SW 1271 (cell line): ENCODE measurements at regions not wholly inside any gene's neighbourhood (a gene's known extent, or its start where the extent isn't known, plus 50 kb on each side); places are given as distances from the start of the nearest gene placed in this dataset.

ENCODE experiments used
- DNase-seq, 2 experiments: peaks; one replicate each; lab custom pipeline; 2025; lab: John Stamatoyannopoulos, UW

DNA sequence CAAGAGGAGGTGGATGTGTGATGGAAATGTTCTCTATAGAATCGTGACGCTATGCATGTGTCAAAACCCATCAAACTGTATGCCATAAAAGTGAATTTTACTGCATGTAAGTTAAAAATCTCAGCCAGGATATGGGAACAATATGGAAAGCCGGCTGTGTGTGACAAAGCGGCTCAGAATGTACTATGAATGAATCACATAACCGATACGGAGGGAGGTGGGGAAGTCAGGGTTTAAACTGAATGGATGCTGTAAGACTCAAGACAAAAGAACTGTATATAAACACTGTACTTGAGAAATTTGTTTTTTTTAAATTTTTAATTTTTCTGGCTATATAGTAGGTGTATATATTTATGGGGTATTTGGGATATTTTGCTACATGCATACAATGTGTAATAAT lies 111.6 kb upstream of the PDE4B start:
- no peak for DNase-seq

DNA sequence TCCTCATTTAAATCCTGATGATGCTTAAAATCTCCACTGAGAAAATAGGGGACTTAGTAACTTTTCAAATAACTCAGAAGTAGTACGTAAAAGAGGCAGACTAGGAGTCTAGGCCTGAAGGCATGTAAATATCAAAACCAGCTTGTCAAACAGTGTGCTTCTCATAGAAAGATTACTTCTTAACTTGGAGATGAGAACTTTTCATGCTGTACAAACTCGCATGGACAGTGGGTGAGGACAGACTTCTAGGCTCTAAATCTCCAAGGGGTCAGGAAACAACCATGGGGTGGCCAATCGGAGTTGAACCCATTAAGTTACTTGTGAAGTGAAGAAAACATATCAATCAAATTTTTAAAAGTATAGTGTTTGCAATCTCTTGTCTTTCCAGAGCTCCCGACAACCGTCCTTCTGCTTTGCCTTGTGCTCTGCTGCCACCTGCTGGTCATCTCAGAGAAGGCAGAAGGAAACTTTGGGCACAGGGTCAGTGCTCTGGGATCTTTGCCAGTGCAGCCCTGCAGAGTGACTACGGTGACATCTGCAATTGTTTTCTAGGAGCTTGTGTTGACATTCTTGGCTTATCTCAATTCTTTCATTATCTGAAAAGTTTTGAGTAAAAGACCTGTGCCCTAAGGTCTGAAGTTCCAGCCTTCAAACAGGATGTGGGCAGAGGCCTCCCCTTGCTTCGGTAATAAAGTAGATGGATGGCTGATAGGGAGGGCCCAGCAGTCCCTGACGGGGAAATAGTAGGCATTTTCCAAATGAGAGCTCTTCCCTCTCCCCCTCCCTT lies 105.1 kb upstream of the PDE4B start:
- DNase-seq: peak in 1 of 2 experiments; percentile 29

DNA sequence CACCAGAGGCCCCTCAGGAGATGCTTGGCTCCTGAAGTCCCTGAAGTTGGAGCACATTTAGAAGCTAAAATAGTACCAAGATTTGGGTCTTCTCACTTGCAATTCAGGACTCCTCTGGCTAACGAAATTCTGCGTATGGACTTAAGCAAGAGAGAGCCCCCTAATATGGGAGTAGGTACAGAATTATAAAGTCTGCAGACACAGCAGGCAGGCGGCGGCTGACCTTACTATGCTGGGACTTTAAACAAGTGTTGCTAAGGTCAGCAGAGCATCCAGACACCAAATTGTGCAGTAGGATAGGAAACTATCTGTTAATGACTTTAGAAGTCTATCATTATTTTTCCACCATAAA lies 104.5 kb upstream of the PDE4B start:
- DNase-seq: no peak

DNA sequence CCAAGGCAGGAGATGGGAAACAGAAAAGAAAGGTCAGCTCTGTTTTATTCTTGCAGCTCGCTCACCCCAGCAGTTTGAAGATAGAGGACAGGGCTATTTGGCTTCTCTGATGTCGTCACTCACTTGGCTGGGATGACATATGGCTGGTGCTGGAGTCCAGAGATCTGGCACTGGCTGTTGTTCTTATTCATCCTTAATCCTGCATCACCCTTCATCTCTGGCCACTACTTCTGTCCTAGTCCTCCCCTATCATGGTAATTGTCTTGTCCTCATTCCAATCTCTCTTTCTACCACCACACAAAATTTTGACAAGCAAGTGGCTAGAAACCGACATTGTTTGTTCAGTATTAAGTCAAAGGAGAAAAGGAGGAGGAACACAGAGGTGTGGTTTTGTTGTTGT lies 103.8 kb upstream of the PDE4B start:
- no peak for DNase-seq

DNA sequence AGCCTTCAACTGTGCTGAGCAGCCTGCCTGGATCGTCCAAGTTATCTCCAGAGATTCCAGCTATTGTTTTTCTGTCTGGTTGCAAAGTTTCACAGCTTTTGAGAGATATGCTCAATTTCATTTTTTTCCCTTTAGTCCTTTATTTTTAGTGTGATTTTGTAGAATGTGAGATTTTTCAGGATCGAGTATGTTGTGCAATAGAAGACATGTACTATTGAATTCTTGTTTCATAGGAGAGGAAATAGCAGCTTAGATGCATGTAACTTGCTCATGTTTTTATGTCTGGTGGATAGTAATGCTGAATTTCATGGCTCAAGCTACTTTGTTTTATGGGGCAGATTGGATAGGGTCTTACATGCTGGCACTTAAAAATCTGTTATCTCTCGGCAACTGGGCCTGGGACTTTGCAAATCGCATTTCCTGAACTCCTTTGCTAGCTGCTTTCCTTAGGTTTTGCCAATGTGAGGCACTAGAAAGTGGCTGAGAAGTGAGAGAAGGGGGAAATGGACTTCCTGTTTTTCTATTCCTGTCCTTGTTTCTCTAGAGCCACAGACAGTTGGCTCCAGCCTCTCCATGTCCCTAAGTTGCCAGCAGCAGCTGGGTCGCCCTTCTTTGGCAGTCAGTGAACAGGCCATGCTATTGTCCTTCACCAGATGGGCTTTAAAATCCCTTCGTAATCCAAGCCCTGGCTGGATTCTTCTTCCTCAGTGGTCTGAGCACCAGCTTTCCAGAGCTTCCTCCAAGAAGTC lies 101.4 kb upstream of the PDE4B start:
- DNase-seq: no peak

DNA sequence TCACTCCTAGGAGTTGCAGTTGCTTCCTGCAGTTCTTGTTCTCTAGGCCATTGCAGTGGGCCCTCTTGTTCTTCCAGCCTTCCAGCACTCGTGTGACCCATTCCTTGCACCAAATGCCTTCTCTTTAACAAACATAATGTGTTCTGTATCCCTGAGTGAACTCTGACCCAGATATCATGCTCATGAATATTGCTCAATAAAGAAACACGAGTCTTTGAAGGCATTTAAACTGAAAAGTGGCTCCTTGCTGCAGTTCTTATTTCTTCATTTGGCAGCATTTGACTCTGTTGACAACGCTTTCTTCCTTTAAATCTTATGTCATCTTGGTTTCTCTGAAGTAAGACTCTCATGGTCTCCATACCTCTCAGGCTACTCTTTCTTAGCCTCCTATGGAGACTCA lies 100.7 kb upstream of the PDE4B start:
- no peak for DNase-seq

DNA sequence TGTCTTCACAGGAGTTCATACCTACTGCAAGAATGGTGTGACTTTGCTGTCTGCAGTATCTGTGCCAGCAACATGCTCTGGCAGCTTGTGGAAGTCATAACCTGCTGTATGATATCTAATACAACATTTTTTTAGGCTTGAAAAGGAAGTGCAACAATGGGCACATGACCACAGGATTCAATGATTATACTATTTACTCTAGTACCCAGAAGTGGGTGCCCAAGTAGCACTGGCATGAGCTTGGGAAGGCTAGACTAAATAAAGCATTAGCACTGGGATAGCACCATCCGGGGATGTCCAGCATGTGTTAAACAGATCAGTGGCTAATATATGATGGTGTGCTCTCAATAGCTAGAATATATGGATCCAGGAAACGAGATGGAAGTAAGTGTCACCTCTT lies 98.6 kb upstream of the PDE4B start:
- DNase-seq: no peak

DNA sequence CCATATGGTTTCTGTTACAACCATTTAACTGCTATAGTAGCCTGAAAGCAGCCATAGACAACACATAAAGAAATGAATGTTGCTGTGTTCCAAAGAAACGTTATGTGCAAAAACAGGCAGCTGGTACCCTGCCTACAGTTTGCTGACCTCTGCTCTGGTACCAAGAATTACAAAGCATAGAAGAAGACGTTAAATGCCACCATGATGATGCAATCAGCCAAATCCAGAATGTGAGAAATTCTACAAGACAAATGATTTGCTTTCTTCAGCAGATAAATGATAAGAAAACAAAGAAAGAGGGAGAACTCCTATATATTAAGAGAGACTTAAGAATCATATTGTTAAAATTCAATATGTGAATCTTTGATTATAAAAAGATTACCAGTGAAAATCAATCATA lies 97.8 kb upstream of the PDE4B start:
- DNase-seq: no peak

DNA sequence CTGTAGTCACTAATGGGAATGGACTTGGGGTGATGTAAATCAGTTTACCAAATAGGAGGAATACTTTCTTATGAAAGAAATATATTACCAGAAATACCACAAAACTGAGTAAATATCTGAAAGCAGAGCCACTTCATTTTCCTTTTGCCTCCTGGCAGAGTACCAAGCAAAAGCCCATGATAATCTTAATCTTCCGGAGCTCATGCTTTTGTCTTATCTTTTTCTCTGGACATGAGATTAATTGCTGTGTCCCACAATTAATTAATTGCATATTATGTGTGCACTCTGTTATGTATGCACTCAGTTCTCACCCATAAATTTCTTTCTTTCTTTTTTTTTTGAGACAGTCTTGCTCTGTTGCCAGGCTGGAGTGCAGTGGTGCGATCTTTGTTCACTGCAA lies 94.1 kb upstream of the PDE4B start:
- no peak for DNase-seq

DNA sequence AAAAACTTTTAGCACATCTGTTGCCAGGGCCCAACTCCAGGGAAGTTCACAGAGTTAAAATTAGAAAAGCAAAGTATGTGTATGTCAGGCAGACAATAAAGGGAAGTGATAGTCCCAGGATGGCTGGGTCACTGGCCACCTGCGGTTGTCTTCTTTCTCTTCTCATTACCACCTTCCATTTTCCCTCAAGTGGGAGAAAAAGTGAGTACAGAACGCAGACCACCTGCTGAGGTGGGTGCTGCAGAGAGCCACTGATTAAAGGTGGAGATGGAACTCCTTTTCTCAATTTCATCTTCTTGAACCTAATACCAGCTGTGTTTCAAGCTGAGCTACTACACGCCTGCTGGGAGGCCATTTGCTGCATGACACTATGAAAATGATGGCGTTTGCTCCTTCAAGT lies 88.8 kb upstream of the PDE4B start:
- DNase-seq: no peak

DNA sequence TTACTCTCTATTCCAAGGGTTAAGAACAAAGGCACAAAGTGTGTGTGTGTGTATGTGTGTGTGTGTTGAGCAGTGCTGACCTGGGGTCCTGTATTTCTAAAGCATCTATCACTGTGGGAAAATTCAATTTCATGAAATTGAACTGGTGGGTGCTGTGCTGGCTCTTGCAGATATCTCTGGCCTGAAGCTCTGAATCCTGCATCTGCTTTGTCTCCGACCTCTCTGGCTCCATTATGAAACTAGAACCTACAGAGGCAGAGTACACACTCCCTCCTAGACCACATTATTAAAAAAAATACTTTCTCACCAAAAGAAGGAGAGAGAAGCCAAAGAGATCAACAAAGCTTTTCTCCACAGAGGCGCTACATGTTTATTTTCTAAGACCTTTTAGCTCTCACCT lies 88.4 kb upstream of the PDE4B start:
- DNase-seq: no peak

DNA sequence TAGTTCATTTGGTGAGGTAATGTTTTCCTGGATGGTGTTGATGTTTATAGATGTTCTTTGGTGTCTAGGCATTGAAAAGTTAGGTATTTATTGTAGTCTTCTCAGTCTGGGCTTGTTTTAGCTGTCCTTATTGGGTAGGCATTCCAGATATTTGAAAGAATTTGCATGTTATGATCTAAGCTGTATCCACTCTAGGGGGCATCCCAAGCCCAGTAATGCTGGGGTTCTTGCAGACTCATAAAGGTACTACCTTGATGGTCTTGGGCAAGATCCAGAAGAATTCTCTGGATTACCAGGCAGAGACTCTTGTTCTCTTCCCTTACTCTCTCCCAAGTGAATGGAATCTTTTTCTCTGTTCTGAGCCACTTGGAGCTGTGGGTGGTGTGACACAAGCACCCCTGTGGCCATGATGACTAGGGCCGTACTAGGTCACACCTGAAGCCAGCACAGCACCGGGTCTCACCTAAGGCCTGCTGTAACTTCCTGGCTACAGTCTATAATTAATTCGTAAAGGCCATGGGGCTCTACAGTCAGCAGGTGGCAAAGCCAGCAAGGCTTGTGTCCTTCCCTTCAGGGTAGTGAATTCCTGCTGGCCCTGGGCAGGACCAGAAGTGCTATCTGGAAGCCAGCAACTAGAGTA lies 74.8 kb upstream of the PDE4B start:
- no peak for DNase-seq

DNA sequence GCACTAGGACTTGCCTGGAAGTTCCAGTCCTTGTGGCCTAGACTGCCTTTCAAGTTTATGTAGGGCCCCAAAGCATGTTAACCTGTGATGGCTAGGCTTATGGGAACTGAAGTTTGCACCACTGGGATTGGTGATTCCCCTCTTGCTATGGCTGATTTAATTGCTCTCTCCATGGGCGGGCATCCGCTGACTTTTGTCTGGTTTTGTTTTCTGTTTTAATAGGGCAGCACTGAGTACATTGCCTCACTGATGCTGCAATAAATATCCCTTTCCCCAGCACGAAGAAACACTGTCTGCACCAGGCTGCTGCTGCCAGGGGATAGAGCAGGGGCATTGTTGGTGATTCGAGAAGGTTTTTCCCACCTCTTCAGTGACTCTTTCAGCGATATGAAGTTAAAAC lies 73.3 kb upstream of the PDE4B start:
- no peak for DNase-seq

DNA sequence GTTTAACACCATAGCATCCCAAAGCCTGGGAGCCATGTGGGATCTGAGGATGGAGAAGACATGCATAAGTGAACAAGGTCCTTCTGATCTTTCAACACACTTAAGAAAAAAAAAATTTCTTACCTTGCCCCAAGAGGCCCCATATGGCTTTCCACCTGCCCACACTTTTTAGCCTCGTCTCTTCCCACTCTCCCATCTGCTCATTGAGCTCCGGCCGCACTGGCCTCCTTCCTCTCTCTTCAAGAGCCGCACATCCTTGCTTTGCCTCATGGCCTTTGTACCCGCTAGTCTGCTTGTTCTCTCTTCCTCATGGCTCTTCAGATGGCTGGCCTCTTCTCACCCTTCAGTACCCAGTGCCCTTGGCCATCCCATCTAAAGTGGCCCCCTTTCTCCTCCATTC lies 70.2 kb upstream of the PDE4B start:
- no peak for DNase-seq

DNA sequence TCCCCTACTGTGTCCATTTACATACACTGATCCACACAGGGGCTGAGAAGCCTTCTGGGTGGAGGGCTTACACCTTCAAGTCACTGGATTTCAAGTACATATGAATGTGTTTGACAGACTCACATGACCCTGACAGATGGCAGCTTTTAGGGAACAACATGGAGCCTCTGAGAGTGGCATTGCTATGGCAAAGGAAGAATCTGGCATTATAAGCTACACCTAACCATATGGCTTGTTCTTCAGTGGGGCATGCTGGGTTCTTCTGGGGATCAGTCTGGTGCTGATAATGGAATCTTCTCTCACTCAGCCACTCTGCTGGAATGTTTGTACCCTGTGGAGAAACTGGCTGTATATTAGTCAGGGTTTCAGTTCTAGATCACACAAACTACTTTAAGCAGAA lies 68.5 kb upstream of the PDE4B start:
- no peak for DNase-seq

DNA sequence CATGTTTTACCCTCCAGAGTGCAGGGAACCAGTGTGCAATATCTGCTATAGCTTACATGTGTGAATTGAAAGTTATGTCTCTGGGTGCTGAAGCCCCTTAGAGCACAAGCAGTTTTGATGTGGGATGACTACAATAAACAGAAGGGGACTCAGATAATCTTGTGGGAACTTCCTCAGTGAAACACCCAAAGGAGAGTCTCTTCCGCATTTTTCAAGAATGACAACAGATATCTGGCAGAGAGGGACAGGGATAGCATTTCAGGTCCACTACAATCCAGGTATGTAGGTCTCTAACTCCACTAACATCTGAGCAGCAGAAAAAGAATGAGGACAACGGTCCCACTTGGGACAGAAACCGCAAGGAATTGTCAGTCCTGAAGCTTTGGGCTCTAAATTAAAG lies 67.6 kb upstream of the PDE4B start:
- DNase-seq: no peak

DNA sequence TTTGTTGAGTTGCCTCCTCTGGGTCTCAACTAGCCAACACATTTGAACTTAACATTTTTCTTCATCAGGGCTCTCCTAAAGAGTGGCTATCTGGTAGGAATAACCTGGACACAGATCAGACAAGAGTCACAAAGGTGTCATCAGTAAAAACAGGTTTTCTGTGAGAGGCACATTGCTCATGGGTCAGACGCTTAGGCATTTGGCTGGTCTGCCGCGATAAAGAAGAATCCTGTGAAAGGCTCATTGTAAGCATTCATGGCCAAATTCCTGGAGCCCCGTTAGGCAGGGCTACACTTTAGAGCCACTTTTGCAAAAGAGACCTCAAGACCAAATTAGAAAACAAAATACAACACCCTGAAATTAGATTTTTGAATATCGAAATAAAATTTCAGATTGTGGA lies 64.2 kb upstream of the PDE4B start:
- no peak for DNase-seq

DNA sequence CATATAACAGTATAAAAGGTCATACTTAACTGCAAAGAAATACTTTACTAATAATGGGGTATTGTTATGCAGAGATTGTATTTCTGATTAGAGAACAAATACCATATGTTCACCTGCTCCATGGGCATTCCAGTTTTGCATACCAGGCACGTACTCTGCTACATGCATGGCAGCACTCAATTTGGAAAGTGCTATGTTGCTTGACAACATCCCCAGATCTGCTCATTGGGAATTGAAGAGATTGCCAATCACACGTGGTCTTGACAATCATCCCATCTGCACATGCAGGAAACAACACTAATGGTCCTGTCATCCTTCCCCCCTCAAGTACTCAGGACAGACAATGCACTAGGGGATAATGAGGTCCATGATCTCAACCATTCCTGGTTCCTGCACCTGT lies 63.4 kb upstream of the PDE4B start:
- no peak for DNase-seq

DNA sequence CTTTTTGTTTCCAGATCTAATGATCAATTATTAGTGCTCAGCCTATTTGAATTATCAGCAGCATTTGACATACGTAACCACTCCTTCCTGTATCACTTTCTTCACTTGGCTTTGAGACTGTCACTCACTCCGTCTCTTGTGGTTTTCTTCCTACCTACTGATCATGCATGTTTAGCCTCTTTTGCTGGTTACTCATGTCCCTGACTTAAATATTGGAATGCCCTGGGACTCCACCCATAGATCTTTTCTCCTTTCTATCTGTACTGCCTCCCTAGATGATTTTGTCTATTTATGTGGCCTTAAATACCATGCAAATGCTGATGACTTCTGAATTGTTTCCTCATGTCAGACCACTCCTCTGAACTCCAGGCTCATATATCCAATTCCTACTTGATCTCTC lies 57.7 kb upstream of the PDE4B start:
- DNase-seq: no peak

DNA sequence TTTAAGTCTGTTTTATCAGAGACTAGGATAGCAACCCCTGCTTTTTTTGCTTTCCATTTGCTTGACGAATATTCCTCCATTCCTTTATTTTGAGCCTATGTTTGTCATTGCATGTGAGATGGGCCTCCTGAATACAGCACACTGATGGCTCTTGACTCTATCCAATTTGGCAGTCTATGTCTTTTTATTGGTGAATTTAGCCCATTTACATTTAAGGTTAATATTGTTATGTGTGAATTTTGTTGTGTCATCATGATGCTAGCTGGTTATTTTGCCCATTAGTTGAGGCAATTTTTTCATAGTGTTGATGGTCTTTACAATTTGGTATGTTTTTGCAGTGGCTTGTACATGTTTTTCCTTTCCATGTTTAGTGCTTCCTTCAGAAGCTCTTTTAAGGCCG lies 50.7 kb upstream of the PDE4B start:
- DNase-seq: no peak
